GM12878 (cell line): ENCODE measurements at regions not wholly inside any gene's neighbourhood (a gene's known extent, or its start where the extent isn't known, plus 50 kb on each side); places are given as distances from the start of the nearest gene placed in this dataset.

ENCODE experiments used
- ATAC-seq: fragments of 200-7000 bp; cut with Tn5 transposase; 3 replicates; pipeline ENCODE4 v1.9.1; 2020; ENCODE audit warnings: mild to moderate bottlenecking, moderate library complexity
- BruUV-seq: library from RNA; stranded (reverse); fragments of 400-500 nt; replicated peaks from 2 replicates; lab custom pipeline; 2021; lab: Mats Ljungman, UMichigan
- CTCF ChIA-PET: fragments of 300-600 bp; sonication (Branson Sonifier 250); formaldehyde crosslinking; extraction: SDS; loops from one replicate; lab custom pipeline; 2021; ENCODE audit warnings: inconsistent platforms; lab: Yijun Ruan, JAX
- POLR2A ChIA-PET: fragments of 350-600 bp; formaldehyde crosslinking; extraction: SDS; loops from one replicate; lab custom pipeline; 2021; ENCODE audit warnings: inconsistent platforms; lab: Charles Lee
- RAD21 ChIA-PET: fragments of 300-600 bp; sonication (Branson Sonifier 250); formaldehyde crosslinking; loops from one replicate; lab custom pipeline; 2023; ENCODE audit warnings: antibody characterized with exemption; ENCODE audit not compliant: unreplicated experiment; lab: Charles Lee
- SMC1A ChIA-PET: fragments of 300-600 bp; sonication (Branson Sonifier 250); formaldehyde crosslinking; loops from one replicate; lab custom pipeline; 2023; ENCODE audit not compliant: unreplicated experiment, uncharacterized antibody; lab: Charles Lee
- DNase-seq: peaks from one replicate; pipeline ENCODE4 v3.0.0-alpha.2; 2011; ENCODE audit warnings: low read depth, low spot score
- FAIRE-seq: peaks from 3 replicates; lab custom pipeline; 2011; peaks lifted over from hg19 to GRCh38; lab: Jason Lieb, UNC
- H2AFZ ChIP-seq: 2 replicates; pipeline ENCODE4 v1.6.0; 2011; ENCODE audit warnings: low read depth, low read length, control low read depth; ENCODE audit not compliant: control insufficient read depth
- H3K27ac ChIP-seq: 2 replicates; pipeline ENCODE4 v1.5.1; 2011; ENCODE audit warnings: control low read depth; ENCODE audit not compliant: control insufficient read depth, insufficient read depth
- H3K27me3 ChIP-seq, 2 experiments: replicated peaks in 1 of 2; 2 replicates each; pipeline versions ENCODE4 v1.6.0 to v1.6.1; 2011; ENCODE audit warnings: low read length in 1 of 2; ENCODE audit not compliant: control insufficient read depth in 2 of 2, insufficient read depth in 2 of 2
- H3K36me3 ChIP-seq, 2 experiments: 2 replicates each; pipeline ENCODE4 v1.5.1; 2011; ENCODE audit warnings: low read length in 1 of 2; ENCODE audit not compliant: control insufficient read depth in 2 of 2, insufficient read depth in 2 of 2
- H3K4me1 ChIP-seq: 2 replicates; pipeline ENCODE4 v1.6.1; 2011; ENCODE audit warnings: mild to moderate bottlenecking, low read length, moderate library complexity, mixed read lengths; ENCODE audit not compliant: control insufficient read depth, insufficient read depth
- H3K4me2 ChIP-seq: 2 replicates; pipeline ENCODE4 v1.6.0; 2011; ENCODE audit warnings: control low read depth; ENCODE audit not compliant: control insufficient read depth, insufficient read depth
- H3K4me3 ChIP-seq: fragments of 200-600 bp; sonication (generic); 2 replicates; pipeline ENCODE4 v1.5.1; 2016
- H3K79me2 ChIP-seq: 2 replicates; pipeline ENCODE4 v1.6.0; 2011; ENCODE audit warnings: low read length; ENCODE audit not compliant: control insufficient read depth, insufficient read depth
- H3K9ac ChIP-seq: 2 replicates; pipeline ENCODE4 v1.8.0; 2011; ENCODE audit warnings: low read length, control low read depth, mixed read lengths; ENCODE audit not compliant: control insufficient read depth, insufficient read depth
- H3K9me3 ChIP-seq: replicated peaks from 3 replicates; pipeline ENCODE4 v1.5.1; 2011; ENCODE audit warnings: mild to moderate bottlenecking, low read length; ENCODE audit not compliant: control insufficient read depth, insufficient read depth
- H4K20me1 ChIP-seq: 2 replicates; pipeline ENCODE4 v1.6.0; 2011; ENCODE audit not compliant: control insufficient read depth, insufficient read depth
- ESRRA ChIP-seq: IDR thresholded peaks from 2 replicates; pipeline ENCODE4 v1.6.1; 2012; ENCODE audit warnings: mild to moderate bottlenecking, low read length, improper control_type of control experiment
- HDAC6 ChIP-seq: fragments of 200-600 bp; sonication (generic); IDR thresholded peaks from one replicate; pipeline ENCODE4 v1.8.0; 2017; ENCODE audit warnings: antibody characterized with exemption; ENCODE audit not compliant: unreplicated experiment
- HDGF ChIP-seq: fragments of 450-650 bp; IDR thresholded peaks from 2 replicates; pipeline ENCODE4 v1.6.1; 2016; ENCODE audit warnings: antibody characterized with exemption
- NKRF ChIP-seq: fragments of 450-650 bp; conservative IDR thresholded peaks from 2 replicates; pipeline ENCODE4 v1.6.1; 2017; ENCODE audit warnings: mild to moderate bottlenecking, moderate library complexity
- SMAD1 ChIP-seq: fragments of 450-650 bp; IDR thresholded peaks from 2 replicates; pipeline ENCODE4 v1.6.1; 2018; ENCODE audit warnings: mild to moderate bottlenecking, low read depth; ENCODE audit not compliant: partially characterized antibody
- SMARCA5 ChIP-seq: fragments of 450-650 bp; IDR thresholded peaks from 2 replicates; pipeline ENCODE4 v1.6.1; 2017; ENCODE audit warnings: mild to moderate bottlenecking
- ZZZ3 ChIP-seq: IDR thresholded peaks from 2 replicates; pipeline ENCODE4 v1.6.1; 2011; ENCODE audit warnings: low read depth; ENCODE audit not compliant: control insufficient read depth, insufficient read length
- WGBS: methylation state at CpG from one replicate; pipeline ENCODE4 v1.1.6; 2016; ENCODE audit warnings: low lambda C conversion rate; ENCODE audit not compliant: insufficient replicate concordance, insufficient coverage; ENCODE audit errors: missing lambda C conversion rate; 5-methylcytosine and 5-hydroxymethylcytosine counted together
- in situ Hi-C: fragments of 300-500 bp; cut with MboI; formaldehyde crosslinking; loops from 9 replicates; pipeline ENCODE4 v1.14.3; 2018; ENCODE audit warnings: mixed read lengths
- intact Hi-C: fragments of 100-400 bp; cut with micrococcal nuclease; formaldehyde crosslinking; loops from one replicate; pipeline ENCODE4 v1.14.2; 2022; ENCODE audit not compliant: unreplicated experiment
- TF ChIP-seq, protein P1 (sequence below): IDR thresholded peaks from 2 replicates; pipeline ENCODE4 v1.6.1; 2011; ENCODE audit warnings: low read depth, low read length, improper control_type of control experiment, borderline replicate concordance
- TF ChIP-seq, protein P2 (sequence below): fragments of 150-350 bp; IDR thresholded peaks from 2 replicates; pipeline ENCODE4 v1.6.1; 2016; ENCODE audit warnings: low read depth, low read length
- TF ChIP-seq, protein P3 (sequence below): IDR thresholded peaks from 2 replicates; pipeline ENCODE4 v1.6.1; 2012; ENCODE audit warnings: improper control_type of control experiment, low read depth, low read length; ENCODE audit not compliant: insufficient replicate concordance

DNA sequence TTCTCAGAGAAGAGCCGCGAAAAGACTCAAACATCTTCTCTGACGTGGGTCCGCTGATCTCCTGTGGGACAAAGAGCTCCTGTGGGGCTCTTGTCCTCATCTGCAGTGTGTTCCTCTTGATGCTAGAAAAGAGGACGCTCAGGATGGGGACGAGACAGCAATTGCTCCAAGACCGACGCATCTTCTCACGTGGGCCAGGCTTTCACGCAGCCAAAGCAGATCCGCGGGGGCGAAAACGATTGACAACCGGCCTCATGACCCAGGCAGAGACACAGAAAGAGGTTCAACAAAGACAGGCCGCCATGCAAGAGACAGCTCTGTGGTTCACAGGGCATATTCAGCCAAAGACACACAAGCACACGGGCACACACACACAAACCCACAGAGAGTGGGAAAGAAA lies 971.8 kb upstream of the DEFB115 start:
- CTCF ChIA-PET, result no interaction called here

More for the DNA sequence above, 971.8 kb upstream of the DEFB115 start:
- TF ChIP-seq ESRRA (no peak), HDGF (no peak), HDAC6 (no peak), NKRF (no peak), SMAD1 (no peak), SMARCA5 (no peak), ZZZ3 (no peak)
- TF ChIP-seq, protein P1, sequence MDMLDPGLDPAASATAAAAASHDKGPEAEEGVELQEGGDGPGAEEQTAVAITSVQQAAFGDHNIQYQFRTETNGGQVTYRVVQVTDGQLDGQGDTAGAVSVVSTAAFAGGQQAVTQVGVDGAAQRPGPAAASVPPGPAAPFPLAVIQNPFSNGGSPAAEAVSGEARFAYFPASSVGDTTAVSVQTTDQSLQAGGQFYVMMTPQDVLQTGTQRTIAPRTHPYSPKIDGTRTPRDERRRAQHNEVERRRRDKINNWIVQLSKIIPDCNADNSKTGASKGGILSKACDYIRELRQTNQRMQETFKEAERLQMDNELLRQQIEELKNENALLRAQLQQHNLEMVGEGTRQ, result no peak
- TF ChIP-seq, protein P2, sequence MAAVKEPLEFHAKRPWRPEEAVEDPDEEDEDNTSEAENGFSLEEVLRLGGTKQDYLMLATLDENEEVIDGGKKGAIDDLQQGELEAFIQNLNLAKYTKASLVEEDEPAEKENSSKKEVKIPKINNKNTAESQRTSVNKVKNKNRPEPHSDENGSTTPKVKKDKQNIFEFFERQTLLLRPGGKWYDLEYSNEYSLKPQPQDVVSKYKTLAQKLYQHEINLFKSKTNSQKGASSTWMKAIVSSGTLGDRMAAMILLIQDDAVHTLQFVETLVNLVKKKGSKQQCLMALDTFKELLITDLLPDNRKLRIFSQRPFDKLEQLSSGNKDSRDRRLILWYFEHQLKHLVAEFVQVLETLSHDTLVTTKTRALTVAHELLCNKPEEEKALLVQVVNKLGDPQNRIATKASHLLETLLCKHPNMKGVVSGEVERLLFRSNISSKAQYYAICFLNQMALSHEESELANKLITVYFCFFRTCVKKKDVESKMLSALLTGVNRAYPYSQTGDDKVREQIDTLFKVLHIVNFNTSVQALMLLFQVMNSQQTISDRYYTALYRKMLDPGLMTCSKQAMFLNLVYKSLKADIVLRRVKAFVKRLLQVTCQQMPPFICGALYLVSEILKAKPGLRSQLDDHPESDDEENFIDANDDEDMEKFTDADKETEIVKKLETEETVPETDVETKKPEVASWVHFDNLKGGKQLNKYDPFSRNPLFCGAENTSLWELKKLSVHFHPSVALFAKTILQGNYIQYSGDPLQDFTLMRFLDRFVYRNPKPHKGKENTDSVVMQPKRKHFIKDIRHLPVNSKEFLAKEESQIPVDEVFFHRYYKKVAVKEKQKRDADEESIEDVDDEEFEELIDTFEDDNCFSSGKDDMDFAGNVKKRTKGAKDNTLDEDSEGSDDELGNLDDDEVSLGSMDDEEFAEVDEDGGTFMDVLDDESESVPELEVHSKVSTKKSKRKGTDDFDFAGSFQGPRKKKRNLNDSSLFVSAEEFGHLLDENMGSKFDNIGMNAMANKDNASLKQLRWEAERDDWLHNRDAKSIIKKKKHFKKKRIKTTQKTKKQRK, result no peak
- TF ChIP-seq, protein P3, sequence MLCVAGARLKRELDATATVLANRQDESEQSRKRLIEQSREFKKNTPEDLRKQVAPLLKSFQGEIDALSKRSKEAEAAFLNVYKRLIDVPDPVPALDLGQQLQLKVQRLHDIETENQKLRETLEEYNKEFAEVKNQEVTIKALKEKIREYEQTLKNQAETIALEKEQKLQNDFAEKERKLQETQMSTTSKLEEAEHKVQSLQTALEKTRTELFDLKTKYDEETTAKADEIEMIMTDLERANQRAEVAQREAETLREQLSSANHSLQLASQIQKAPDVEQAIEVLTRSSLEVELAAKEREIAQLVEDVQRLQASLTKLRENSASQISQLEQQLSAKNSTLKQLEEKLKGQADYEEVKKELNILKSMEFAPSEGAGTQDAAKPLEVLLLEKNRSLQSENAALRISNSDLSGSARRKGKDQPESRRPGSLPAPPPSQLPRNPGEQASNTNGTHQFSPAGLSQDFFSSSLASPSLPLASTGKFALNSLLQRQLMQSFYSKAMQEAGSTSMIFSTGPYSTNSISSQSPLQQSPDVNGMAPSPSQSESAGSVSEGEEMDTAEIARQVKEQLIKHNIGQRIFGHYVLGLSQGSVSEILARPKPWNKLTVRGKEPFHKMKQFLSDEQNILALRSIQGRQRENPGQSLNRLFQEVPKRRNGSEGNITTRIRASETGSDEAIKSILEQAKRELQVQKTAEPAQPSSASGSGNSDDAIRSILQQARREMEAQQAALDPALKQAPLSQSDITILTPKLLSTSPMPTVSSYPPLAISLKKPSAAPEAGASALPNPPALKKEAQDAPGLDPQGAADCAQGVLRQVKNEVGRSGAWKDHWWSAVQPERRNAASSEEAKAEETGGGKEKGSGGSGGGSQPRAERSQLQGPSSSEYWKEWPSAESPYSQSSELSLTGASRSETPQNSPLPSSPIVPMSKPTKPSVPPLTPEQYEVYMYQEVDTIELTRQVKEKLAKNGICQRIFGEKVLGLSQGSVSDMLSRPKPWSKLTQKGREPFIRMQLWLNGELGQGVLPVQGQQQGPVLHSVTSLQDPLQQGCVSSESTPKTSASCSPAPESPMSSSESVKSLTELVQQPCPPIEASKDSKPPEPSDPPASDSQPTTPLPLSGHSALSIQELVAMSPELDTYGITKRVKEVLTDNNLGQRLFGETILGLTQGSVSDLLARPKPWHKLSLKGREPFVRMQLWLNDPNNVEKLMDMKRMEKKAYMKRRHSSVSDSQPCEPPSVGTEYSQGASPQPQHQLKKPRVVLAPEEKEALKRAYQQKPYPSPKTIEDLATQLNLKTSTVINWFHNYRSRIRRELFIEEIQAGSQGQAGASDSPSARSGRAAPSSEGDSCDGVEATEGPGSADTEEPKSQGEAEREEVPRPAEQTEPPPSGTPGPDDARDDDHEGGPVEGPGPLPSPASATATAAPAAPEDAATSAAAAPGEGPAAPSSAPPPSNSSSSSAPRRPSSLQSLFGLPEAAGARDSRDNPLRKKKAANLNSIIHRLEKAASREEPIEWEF, result no peak
- TF ChIP-seq, all 136 proteins: peak for 0
- RAD21 ChIA-PET, result no interaction called here
- Histone ChIP-seq H3K9ac (no peak overlapping the region), H3K27ac (no peak overlapping the region), H3K9me3 (peaks cover 3% of the 10 kb centered on the region; the same call in 1 of the 3 replicates), H3K27me3 (no peaks in the 10 kb centered on the region), H4K20me1 (no peaks in the 10 kb centered on the region), H3K36me3 (no peaks in the 10 kb centered on the region), H2AFZ (no peak overlapping the region), H3K4me2 (no peak overlapping the region), H3K79me2 (no peaks in the 10 kb centered on the region), H3K4me1 (no peaks in the 10 kb centered on the region), H3K4me3 (no peak overlapping the region)
- 63% methylated on average over 17 of the region's 17 CpGs for WGBS
- FAIRE-seq (no peak), DNase-seq (no peak), ATAC-seq (no peak)
- POLR2A ChIA-PET, result no interaction called here
- SMC1A ChIA-PET, result no interaction called here
- no TSS peak for BruUV-seq
- in situ Hi-C loops (no loop called here), intact Hi-C loops (no loop called here)
